ENCODE measurements at regions not wholly inside any gene's neighbourhood (a gene's known extent, or its start where the extent isn't known, plus 50 kb on each side); places are given as distances from the start of the nearest gene placed in this dataset.
"Not testable (repeated sequence)": the region's sequence is repeated elsewhere in the genome, so short reads cannot be mapped to it uniquely, and the experiment has no call there.

- DNase-seq: no peak
- Histone ChIP-seq H3K27ac (ENCODE audit: low read depth, low read length) (no peak overlapping the region), H3K4me1 (ENCODE audit: control insufficient read depth in 2 of 2, insufficient read depth in 2 of 2, low read length in 2 of 2) (no peaks in the 10 kb centered on the region), H3K9me3 (ENCODE audit: control insufficient read depth in 2 of 3, low read length in 3 of 3) (peaks cover 0 to 12% (median 0%) of the 10 kb centered on the region in 3 experiments), H3K4me3 (ENCODE audit: low read length) (no peak overlapping the region), H3K36me3 (ENCODE audit: control insufficient read depth in 2 of 3, insufficient read depth in 3 of 3, low read length in 3 of 3) (no peaks in the 10 kb centered on the region), H3K27me3 (ENCODE audit: control insufficient read depth in 2 of 2, insufficient read depth in 2 of 2, low read length in 2 of 2) (peaks cover 0 to 4% of the 10 kb centered on the region in 2 donors)
- intact Hi-C loops (cut with micrococcal nuclease): no loop called here
- Mint-ChIP-seq H3K4me3 (no peak overlapping the region), H3K27me3 (peaks cover 0 to 16% (median 5%) of the 10 kb centered on the region in 5 donors), H3K4me1 (no peaks in the 10 kb centered on the region), H3K27ac (no peak overlapping the region), H3K9me3 (peaks cover 0 to 23% (median 9%) of the 10 kb centered on the region in 11 donors), H3K36me3 (peaks cover 0 to 8% (median 0%) of the 10 kb centered on the region in 5 donors)
- CTCF ChIA-PET: no interaction called here
- POLR2A ChIA-PET: no interaction called here
- no peak for ATAC-seq
These were observed 108.8 kb downstream of the EFHB start for GRCh38 chr3:19825193-19825592.

DNA sequence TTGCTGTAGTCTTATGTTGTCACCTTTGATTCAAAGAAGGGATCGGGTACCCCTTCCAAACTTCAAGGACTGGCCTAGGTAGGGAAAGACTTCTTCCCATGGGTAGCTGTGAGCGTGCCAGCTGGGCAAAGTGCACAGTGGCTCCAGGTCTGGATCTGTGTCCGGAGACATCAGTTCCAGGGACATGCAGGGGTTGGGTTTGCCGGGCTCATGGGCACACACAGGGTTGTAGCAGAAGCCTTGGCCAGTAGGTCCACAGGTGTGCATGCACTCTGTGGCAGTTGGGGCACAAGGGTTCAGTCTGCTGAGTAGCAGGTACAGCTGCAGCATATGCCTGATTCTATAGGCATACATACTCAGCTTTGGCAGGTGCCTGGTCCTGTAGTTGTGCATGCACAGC is 111.2 kb downstream of the EFHB start:
- H3K4me1 ChIP-seq (ENCODE audit: control insufficient read depth in 2 of 2, insufficient read depth in 2 of 2, low read length in 2 of 2): no peaks in the 10 kb centered on the region
- ChIA-PET CTCF (no interaction called here), POLR2A (no interaction called here)
- no peak overlapping the region for H3K4me3 Mint-ChIP-seq
- H3K27me3 ChIP-seq (ENCODE audit: control insufficient read depth in 2 of 2, insufficient read depth in 2 of 2, low read length in 2 of 2): no peaks in the 10 kb centered on the region
- H3K27me3 Mint-ChIP-seq: peaks cover 0 to 7% (median 5%) of the 10 kb centered on the region in 5 donors
- H3K27ac ChIP-seq (ENCODE audit: low read depth, low read length): no peak overlapping the region
- H3K4me3 ChIP-seq (ENCODE audit: low read length): no peak overlapping the region
- H3K36me3 ChIP-seq (ENCODE audit: control insufficient read depth in 2 of 3, insufficient read depth in 3 of 3, low read length in 3 of 3): no peaks in the 10 kb centered on the region
- intact Hi-C loops (cut with micrococcal nuclease): no loop called here
- H3K4me1 Mint-ChIP-seq: no peaks in the 10 kb centered on the region
- H3K9me3 ChIP-seq (ENCODE audit: control insufficient read depth in 2 of 3, low read length in 3 of 3): peaks cover 0 to 12% (median 0%) of the 10 kb centered on the region in 3 experiments
- H3K9me3 Mint-ChIP-seq: peaks cover 0 to 23% (median 8%) of the 10 kb centered on the region in 11 donors
- no peak for ATAC-seq
- H3K36me3 Mint-ChIP-seq: peaks cover 0 to 8% (median 0%) of the 10 kb centered on the region in 5 donors
- DNase-seq: no peak
- H3K27ac Mint-ChIP-seq: no peak overlapping the region

DNA sequence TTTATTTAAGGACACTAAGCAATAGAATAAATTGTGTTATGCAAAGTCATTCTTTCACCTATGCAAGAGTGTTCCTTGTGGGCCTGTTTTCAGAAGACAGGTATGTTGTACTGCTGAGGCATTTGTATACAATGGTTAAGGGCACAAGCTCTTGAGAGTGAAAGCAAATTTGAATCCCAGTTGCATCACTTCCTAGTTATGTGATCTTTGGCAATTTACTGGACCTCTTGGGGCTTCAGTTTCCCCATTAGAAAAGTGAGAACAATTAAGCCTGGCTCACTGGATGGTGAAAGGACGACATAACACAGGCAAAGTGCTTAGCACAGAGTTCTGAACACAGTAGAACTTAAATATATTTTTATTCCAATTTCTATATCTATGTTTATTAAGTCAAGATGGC is 117.4 kb downstream of the EFHB start:
- no peak overlapping the region for H3K27ac Mint-ChIP-seq
- ChIA-PET CTCF (no interaction called here), POLR2A (no interaction called here)
- no peak for ATAC-seq
- Histone ChIP-seq H3K9me3 (ENCODE audit: control insufficient read depth in 2 of 3, low read length in 3 of 3) (no peaks in the 10 kb centered on the region), H3K36me3 (ENCODE audit: control insufficient read depth in 2 of 3, insufficient read depth in 3 of 3, low read length in 3 of 3) (no peaks in the 10 kb centered on the region), H3K4me3 (ENCODE audit: low read length) (no peak overlapping the region), H3K27ac (ENCODE audit: low read depth, low read length) (no peak overlapping the region), H3K4me1 (ENCODE audit: control insufficient read depth in 2 of 2, insufficient read depth in 2 of 2, low read length in 2 of 2) (no peaks in the 10 kb centered on the region), H3K27me3 (ENCODE audit: control insufficient read depth in 2 of 2, insufficient read depth in 2 of 2, low read length in 2 of 2) (no peaks in the 10 kb centered on the region)
- intact Hi-C loops (cut with micrococcal nuclease): no loop called here
- peaks cover 0 to 10% (median 0%) of the 10 kb centered on the region in 5 donors for H3K27me3 Mint-ChIP-seq
- peaks cover 0 to 8% (median 0%) of the 10 kb centered on the region in 11 donors for H3K9me3 Mint-ChIP-seq
- no peak overlapping the region for H3K4me3 Mint-ChIP-seq
- H3K4me1 Mint-ChIP-seq: peaks cover 0 to 2% (median 0%) of the 10 kb centered on the region in 7 donors
- H3K36me3 Mint-ChIP-seq: no peaks in the 10 kb centered on the region
- DNase-seq: no peak

DNA sequence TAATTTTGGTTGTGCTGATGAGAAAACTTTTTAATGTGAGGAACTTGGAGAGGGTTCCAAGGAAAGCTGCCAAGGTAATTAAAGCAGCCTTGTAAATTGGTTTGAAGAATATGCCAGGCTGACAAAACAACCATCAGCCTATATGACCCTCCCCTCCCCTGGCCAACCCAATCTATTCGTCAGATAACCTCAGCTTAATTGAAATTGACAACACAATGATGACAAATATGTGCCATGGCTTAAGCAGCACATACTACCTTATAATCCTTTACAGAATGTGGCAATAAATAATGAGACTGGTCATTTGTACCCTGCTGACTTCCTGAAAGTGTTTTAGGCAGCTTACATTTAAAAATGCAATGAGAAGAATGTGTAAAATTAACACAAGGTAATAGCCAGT is 118.2 kb downstream of the EFHB start:
- Histone ChIP-seq H3K27me3 (ENCODE audit: control insufficient read depth in 2 of 2, insufficient read depth in 2 of 2, low read length in 2 of 2) (no peaks in the 10 kb centered on the region), H3K27ac (ENCODE audit: low read depth, low read length) (no peak overlapping the region), H3K36me3 (ENCODE audit: control insufficient read depth in 2 of 3, insufficient read depth in 3 of 3, low read length in 3 of 3) (no peaks in the 10 kb centered on the region), H3K4me1 (ENCODE audit: control insufficient read depth in 2 of 2, insufficient read depth in 2 of 2, low read length in 2 of 2) (no peaks in the 10 kb centered on the region), H3K9me3 (ENCODE audit: control insufficient read depth in 2 of 3, low read length in 3 of 3) (no peaks in the 10 kb centered on the region), H3K4me3 (ENCODE audit: low read length) (no peak overlapping the region)
- DNase-seq: no peak
- ChIA-PET CTCF (interaction anchor here (0.7 kb wide), 1 partner anchor 393 kb away, joined by 3 read pairs; no protein-coding TSS in a partner anchor), POLR2A (no interaction called here)
- intact Hi-C loops (cut with micrococcal nuclease): no loop called here
- peaks cover 0 to 10% (median 0%) of the 10 kb centered on the region in 5 donors for H3K27me3 Mint-ChIP-seq
- no peaks in the 10 kb centered on the region for H3K36me3 Mint-ChIP-seq
- peaks cover 0 to 2% (median 0%) of the 10 kb centered on the region in 7 donors for H3K4me1 Mint-ChIP-seq
- peaks cover 0 to 2% (median 0%) of the 10 kb centered on the region in 11 donors for H3K9me3 Mint-ChIP-seq
- no peak for ATAC-seq
- H3K4me3 Mint-ChIP-seq: no peak overlapping the region
- no peak overlapping the region for H3K27ac Mint-ChIP-seq

- intact Hi-C loops (cut with micrococcal nuclease); H3K27ac Mint-ChIP-seq; DNase-seq; H3K9me3 ChIP-seq (ENCODE audit: control insufficient read depth in 2 of 3, low read length in 3 of 3); H3K4me1 Mint-ChIP-seq; H3K36me3 ChIP-seq (ENCODE audit: control insufficient read depth in 2 of 3, insufficient read depth in 3 of 3, low read length in 3 of 3); H3K9me3 Mint-ChIP-seq; CTCF ChIA-PET; H3K36me3 Mint-ChIP-seq; H3K27me3 ChIP-seq (ENCODE audit: control insufficient read depth in 2 of 2, insufficient read depth in 2 of 2, low read length in 2 of 2); ATAC-seq; H3K4me3 ChIP-seq (ENCODE audit: low read length); H3K4me3 Mint-ChIP-seq; H3K4me1 ChIP-seq (ENCODE audit: control insufficient read depth in 2 of 2, insufficient read depth in 2 of 2, low read length in 2 of 2); H3K27ac ChIP-seq (ENCODE audit: low read depth, low read length); POLR2A ChIA-PET: not testable (repeated sequence)
- H3K27me3 Mint-ChIP-seq: peaks cover 0 to 10% (median 3%) of the 10 kb centered on the region in 5 donors
These were observed 120.3 kb downstream of the EFHB start for GRCh38 chr3:19813743-19814142.

DNA sequence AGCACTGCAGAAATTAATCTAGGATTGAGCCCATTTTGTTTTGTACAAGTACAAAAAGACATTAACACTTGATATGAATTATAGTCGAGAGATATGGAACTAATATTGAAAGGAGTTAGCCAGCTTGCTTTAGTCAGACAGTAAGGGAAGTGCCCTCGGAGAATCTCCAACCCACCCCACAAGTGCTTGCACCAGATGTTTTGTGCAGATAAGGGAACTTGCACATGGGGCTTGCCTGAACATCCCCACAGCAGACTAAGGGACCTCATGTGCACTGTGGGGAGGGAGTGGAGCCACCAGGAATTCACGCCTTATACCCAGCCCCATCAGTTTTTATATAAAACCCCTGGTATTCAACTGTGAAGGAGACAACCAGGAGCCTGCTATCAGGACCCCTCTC is 122.3 kb downstream of the EFHB start:
- Mint-ChIP-seq H3K36me3 (no peaks in the 10 kb centered on the region), H3K9me3 (peaks cover 0 to 2% (median 0%) of the 10 kb centered on the region in 11 donors), H3K27ac (no peak overlapping the region), H3K4me3 (no peak overlapping the region), H3K4me1 (peaks cover 0 to 2% (median 0%) of the 10 kb centered on the region in 7 donors), H3K27me3 (peaks cover 0 to 10% (median 2%) of the 10 kb centered on the region in 5 donors)
- no peak overlapping the region for H3K27ac ChIP-seq (ENCODE audit: low read depth, low read length)
- no peaks in the 10 kb centered on the region for H3K9me3 ChIP-seq (ENCODE audit: control insufficient read depth in 2 of 3, low read length in 3 of 3)
- H3K36me3 ChIP-seq (ENCODE audit: control insufficient read depth in 2 of 3, insufficient read depth in 3 of 3, low read length in 3 of 3): no peaks in the 10 kb centered on the region
- ATAC-seq (peak; percentile 8), DNase-seq (no peak)
- no peaks in the 10 kb centered on the region for H3K27me3 ChIP-seq (ENCODE audit: control insufficient read depth in 2 of 2, insufficient read depth in 2 of 2, low read length in 2 of 2)
- ChIA-PET POLR2A (no interaction called here), CTCF (no interaction called here)
- H3K4me3 ChIP-seq (ENCODE audit: low read length): no peak overlapping the region
- H3K4me1 ChIP-seq (ENCODE audit: control insufficient read depth in 2 of 2, insufficient read depth in 2 of 2, low read length in 2 of 2): no peaks in the 10 kb centered on the region
- intact Hi-C loops (cut with micrococcal nuclease): no loop called here

DNA sequence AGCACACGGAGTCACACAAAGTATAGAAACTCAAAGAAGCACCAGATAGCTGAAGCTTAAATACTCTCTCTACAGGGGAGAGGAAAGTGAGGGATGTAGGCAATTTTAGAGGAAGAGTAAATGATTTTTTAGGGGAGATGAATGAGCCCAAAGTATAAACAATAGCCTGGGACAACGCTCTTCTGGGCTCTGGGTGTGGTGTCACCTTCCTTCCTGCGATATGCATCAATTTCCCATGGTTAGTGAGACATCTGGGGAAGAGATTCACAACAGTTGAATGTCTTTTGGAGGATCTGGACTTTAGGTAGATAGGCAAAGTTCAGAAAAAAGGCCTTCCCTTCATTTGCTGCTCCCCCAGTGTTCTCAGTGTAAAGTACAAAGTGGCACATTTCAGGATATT is 125.2 kb downstream of the EFHB start:
- Mint-ChIP-seq H3K4me3 (no peak overlapping the region), H3K27ac (no peak overlapping the region), H3K36me3 (no peaks in the 10 kb centered on the region), H3K4me1 (no peaks in the 10 kb centered on the region), H3K27me3 (peaks cover 0 to 21% (median 10%) of the 10 kb centered on the region in 5 donors), H3K9me3 (peaks cover 0 to 9% (median 2%) of the 10 kb centered on the region in 11 donors)
- ChIA-PET CTCF (no interaction called here), POLR2A (no interaction called here)
- ATAC-seq (no peak), DNase-seq (no peak)
- no peaks in the 10 kb centered on the region for H3K27me3 ChIP-seq (ENCODE audit: control insufficient read depth in 2 of 2, insufficient read depth in 2 of 2, low read length in 2 of 2)
- H3K9me3 ChIP-seq (ENCODE audit: control insufficient read depth in 2 of 3, low read length in 3 of 3): no peaks in the 10 kb centered on the region
- H3K27ac ChIP-seq (ENCODE audit: low read depth, low read length): no peak overlapping the region
- no peaks in the 10 kb centered on the region for H3K4me1 ChIP-seq (ENCODE audit: control insufficient read depth in 2 of 2, insufficient read depth in 2 of 2, low read length in 2 of 2)
- intact Hi-C loops (cut with micrococcal nuclease): no loop called here
- no peak overlapping the region for H3K4me3 ChIP-seq (ENCODE audit: low read length)
- H3K36me3 ChIP-seq (ENCODE audit: control insufficient read depth in 2 of 3, insufficient read depth in 3 of 3, low read length in 3 of 3): no peaks in the 10 kb centered on the region
